ENCODE measurements at regions not wholly inside any gene's neighbourhood (a gene's known extent, or its start where the extent isn't known, plus 50 kb on each side); places are given as distances from the start of the nearest gene placed in this dataset.

- no peak for FAIRE-seq
Observed at GRCh38 chr6:170212956-170213636, 77.8 kb downstream of the DLL1 start.

GRCh38 chr6:170212051-170212756 is 78.7 kb downstream of the DLL1 start:
- no peak for FAIRE-seq

GRCh38 chr6:170211404-170212025 is 79.4 kb downstream of the DLL1 start:
- FAIRE-seq, result no peak

- FAIRE-seq, result no peak
Observed at GRCh38 chr6:170210651-170211403, 80.1 kb downstream of the DLL1 start.

GRCh38 chr6:170210026-170210390 is 80.9 kb downstream of the DLL1 start:
- no peak for FAIRE-seq

- FAIRE-seq, result no peak
Observed at GRCh38 chr6:170209354-170210025, 81.4 kb downstream of the DLL1 start.

- FAIRE-seq, result no peak
Observed at GRCh38 chr6:170208651-170209353, 82.1 kb downstream of the DLL1 start.

- no peak for FAIRE-seq
Observed at GRCh38 chr6:170208182-170208601, 82.7 kb downstream of the DLL1 start.

GRCh38 chr6:170207586-170208181 is 83.2 kb downstream of the DLL1 start:
- FAIRE-seq, result no peak

GRCh38 chr6:170206851-170207431 is 83.9 kb downstream of the DLL1 start:
- FAIRE-seq, result no peak

- FAIRE-seq, result no peak
Observed at GRCh38 chr6:170206317-170206621, 84.6 kb downstream of the DLL1 start.

GRCh38 chr6:170205534-170206316 is 85.2 kb downstream of the DLL1 start:
- FAIRE-seq, result no peak

- FAIRE-seq, result no peak
Observed at GRCh38 chr6:170205126-170205525, 85.8 kb downstream of the DLL1 start.

GRCh38 chr6:170203212-170203611 is 87.7 kb downstream of the DLL1 start:
- no peak for FAIRE-seq

GRCh38 chr6:170202416-170203135 is 88.3 kb downstream of the DLL1 start:
- no peak for FAIRE-seq

- no peak for FAIRE-seq
Observed at GRCh38 chr6:170201361-170201760, 89.5 kb downstream of the DLL1 start.

- no peak for FAIRE-seq
Observed at GRCh38 chr6:170200458-170200891, 90.4 kb downstream of the DLL1 start.

GRCh38 chr6:170199716-170200115 is 91.2 kb downstream of the DLL1 start:
- FAIRE-seq, result no peak

- no peak for FAIRE-seq
Observed at GRCh38 chr6:170198298-170198697, 92.6 kb downstream of the DLL1 start.

- FAIRE-seq, result no peak
Observed at GRCh38 chr6:170193326-170193821, 97.5 kb downstream of the DLL1 start.

All from colon (tissue), 2 donors.